Posterior vena cava (tissue), 2 donors: ENCODE measurements at regions not wholly inside any gene's neighbourhood (a gene's known extent, or its start where the extent isn't known, plus 50 kb on each side); places are given as distances from the start of the nearest gene placed in this dataset.
"Not testable (repeated sequence)": the region's sequence is repeated elsewhere in the genome, so short reads cannot be mapped to it uniquely, and the experiment has no call there.

Experiments
- DNase-seq: peaks from one replicate; pipeline ENCODE4 v3.0.0-alpha.2; 2020; ENCODE audit warnings: low spot score
- intact Hi-C, 2 donors: fragments of 100-400 bp; cut with DNase I; formaldehyde crosslinking; loops; one replicate each; pipeline versions ENCODE4 v1.14.1 to v1.14.2; 2022 to 2023
- donor health status: DM: yes; HTN: yes; CAD: no.
- donor health status: DM: yes; HTN: yes; CAD: no.

GRCh38 chr19:28388988-28389387 is 824.0 kb downstream of the UQCRFS1 start:
- intact Hi-C loops: no loop called here
- no peak for DNase-seq

GRCh38 chr19:28387507-28387906 is 825.4 kb downstream of the UQCRFS1 start:
- no peak for DNase-seq

GRCh38 chr19:28386470-28386869 is 826.5 kb downstream of the UQCRFS1 start:
- intact Hi-C loops: no loop called here

More at GRCh38 chr19:28387507-28387906, 825.4 kb downstream of the UQCRFS1 start:
- intact Hi-C loops: no loop called here

GRCh38 chr19:28386066-28386465 is 826.9 kb downstream of the UQCRFS1 start:
- DNase-seq: no peak
- intact Hi-C loops: no loop called here

More at GRCh38 chr19:28386470-28386869, 826.5 kb downstream of the UQCRFS1 start:
- no peak for DNase-seq

- intact Hi-C loops: no loop called here
- DNase-seq: no peak
Observed at GRCh38 chr19:28377077-28377476, 835.9 kb downstream of the UQCRFS1 start.

- no peak for DNase-seq
- intact Hi-C loops: no loop called here
Observed at GRCh38 chr19:28374971-28375370, 838.0 kb downstream of the UQCRFS1 start.

GRCh38 chr19:28372576-28373247 is 840.2 kb downstream of the UQCRFS1 start:
- intact Hi-C loops: no loop called here
- DNase-seq: no peak

GRCh38 chr19:28367146-28367545 is 845.8 kb downstream of the UQCRFS1 start:
- no peak for DNase-seq
- intact Hi-C loops: no loop called here

GRCh38 chr19:28363254-28363653 is 849.7 kb downstream of the UQCRFS1 start:
- intact Hi-C loops: no loop called here
- no peak for DNase-seq

- no peak for DNase-seq
- intact Hi-C loops: no loop called here
Observed at GRCh38 chr19:28359431-28360414, 853.2 kb downstream of the UQCRFS1 start.

- intact Hi-C loops: no loop called here
- no peak for DNase-seq
Observed at GRCh38 chr19:28358633-28359032, 854.3 kb downstream of the UQCRFS1 start.

- intact Hi-C loops: no loop called here
- DNase-seq: no peak
Observed at GRCh38 chr19:28351761-28352160, 861.2 kb downstream of the UQCRFS1 start.

GRCh38 chr19:28351321-28351720 is 861.6 kb downstream of the UQCRFS1 start:
- intact Hi-C loops, DNase-seq: not testable (repeated sequence)

- intact Hi-C loops: no loop called here
- no peak for DNase-seq
Observed at GRCh38 chr19:28350673-28351072, 862.3 kb downstream of the UQCRFS1 start.

GRCh38 chr19:28350037-28350436 is 862.9 kb downstream of the UQCRFS1 start:
- intact Hi-C loops: no loop called here
- no peak for DNase-seq

- DNase-seq: no peak
- intact Hi-C loops: no loop called here
Observed at GRCh38 chr19:28349604-28350003, 863.3 kb downstream of the UQCRFS1 start.

- no peak for DNase-seq
- intact Hi-C loops: no loop called here
Observed at GRCh38 chr19:28345811-28346210, 867.1 kb downstream of the UQCRFS1 start.

- intact Hi-C loops: no loop called here
- no peak for DNase-seq
Observed at GRCh38 chr19:28341810-28342350, 871.1 kb downstream of the UQCRFS1 start.

GRCh38 chr19:28334419-28334818 is 878.5 kb downstream of the UQCRFS1 start:
- intact Hi-C loops: no loop called here
- DNase-seq: no peak

- DNase-seq: no peak
- intact Hi-C loops: no loop called here
Observed at GRCh38 chr19:28333909-28334308, 879.0 kb downstream of the UQCRFS1 start.
